ENCODE measurements at regions not wholly inside any gene's neighbourhood (a gene's known extent, or its start where the extent isn't known, plus 50 kb on each side); places are given as distances from the start of the nearest gene placed in this dataset.

- TF ChIP-seq CTCF (IDR thresholded peaks at IDR 0.05) (no peak), POLR2A (IDR thresholded peaks at IDR 0.05) (no peak), POLR2AphosphoS5 (IDR thresholded peaks at IDR 0.05; ENCODE audit: insufficient read depth in 1 of 2, low read depth in 1 of 2) (no peak)
These were observed 92.3 kb upstream of the ADRA2C start for GRCh38 chr4:3673716-3674478.
